ENCODE measurements at regions not wholly inside any gene's neighbourhood (a gene's known extent, or its start where the extent isn't known, plus 50 kb on each side); places are given as distances from the start of the nearest gene placed in this dataset.

DNA sequence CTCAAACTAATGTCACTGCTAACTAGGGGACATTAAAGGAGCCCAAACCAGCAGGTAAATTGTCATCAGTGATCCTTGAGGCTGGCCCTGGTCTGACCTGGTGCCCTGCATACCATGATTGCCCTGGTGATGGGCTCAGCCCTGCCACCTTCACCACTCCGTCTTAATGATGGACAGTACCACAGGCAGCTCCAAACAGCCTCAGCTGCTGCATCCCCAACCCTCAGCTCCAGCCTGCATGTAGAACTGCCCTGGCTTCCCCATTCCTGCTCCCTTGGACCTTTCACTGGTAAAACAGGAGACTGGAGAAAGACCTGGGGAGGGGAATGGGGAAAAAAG lies 190.0 kb downstream of the GAS1 start:
- TF ChIP-seq, protein P1, sequence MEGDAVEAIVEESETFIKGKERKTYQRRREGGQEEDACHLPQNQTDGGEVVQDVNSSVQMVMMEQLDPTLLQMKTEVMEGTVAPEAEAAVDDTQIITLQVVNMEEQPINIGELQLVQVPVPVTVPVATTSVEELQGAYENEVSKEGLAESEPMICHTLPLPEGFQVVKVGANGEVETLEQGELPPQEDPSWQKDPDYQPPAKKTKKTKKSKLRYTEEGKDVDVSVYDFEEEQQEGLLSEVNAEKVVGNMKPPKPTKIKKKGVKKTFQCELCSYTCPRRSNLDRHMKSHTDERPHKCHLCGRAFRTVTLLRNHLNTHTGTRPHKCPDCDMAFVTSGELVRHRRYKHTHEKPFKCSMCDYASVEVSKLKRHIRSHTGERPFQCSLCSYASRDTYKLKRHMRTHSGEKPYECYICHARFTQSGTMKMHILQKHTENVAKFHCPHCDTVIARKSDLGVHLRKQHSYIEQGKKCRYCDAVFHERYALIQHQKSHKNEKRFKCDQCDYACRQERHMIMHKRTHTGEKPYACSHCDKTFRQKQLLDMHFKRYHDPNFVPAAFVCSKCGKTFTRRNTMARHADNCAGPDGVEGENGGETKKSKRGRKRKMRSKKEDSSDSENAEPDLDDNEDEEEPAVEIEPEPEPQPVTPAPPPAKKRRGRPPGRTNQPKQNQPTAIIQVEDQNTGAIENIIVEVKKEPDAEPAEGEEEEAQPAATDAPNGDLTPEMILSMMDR (conservative IDR thresholded peaks at IDR 0.05) = no peak
- no peak for TF ChIP-seq EZH2 (IDR thresholded peaks at IDR 0.05; ENCODE audit: low read depth)

All from PC-9 (cell line).